GM19351 (cell line): ENCODE measurements at regions not wholly inside any gene's neighbourhood (a gene's known extent, or its start where the extent isn't known, plus 50 kb on each side); places are given as distances from the start of the nearest gene placed in this dataset.

Source experiments
- ATAC-seq: cut with Tn5 transposase; IDR thresholded peaks from one replicate; pipeline ENCODE4 v1.9.1; 2021; ENCODE audit warnings: mild to moderate bottlenecking, moderate library complexity; ENCODE audit not compliant: unreplicated experiment

DNA sequence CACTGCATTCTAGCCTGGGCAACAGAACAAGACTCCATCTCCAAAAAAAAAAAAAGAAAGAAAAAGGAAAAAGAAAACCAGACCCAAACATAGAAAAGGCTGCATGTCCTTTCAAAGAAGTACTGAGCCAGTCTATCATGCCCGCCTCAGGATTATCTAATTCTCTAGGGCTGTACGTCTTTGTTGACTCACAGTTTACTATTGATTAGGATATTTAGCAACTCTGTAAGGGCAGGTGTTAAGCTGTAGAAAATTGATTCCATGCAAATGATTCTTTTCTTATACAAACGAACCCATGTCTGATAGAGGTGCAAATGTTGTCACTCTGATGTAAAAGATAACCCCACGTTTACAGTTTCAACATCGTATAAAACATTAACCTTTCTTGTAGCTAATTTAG, 209.0 kb downstream of the TTLL2 start:
- no peak for ATAC-seq

DNA sequence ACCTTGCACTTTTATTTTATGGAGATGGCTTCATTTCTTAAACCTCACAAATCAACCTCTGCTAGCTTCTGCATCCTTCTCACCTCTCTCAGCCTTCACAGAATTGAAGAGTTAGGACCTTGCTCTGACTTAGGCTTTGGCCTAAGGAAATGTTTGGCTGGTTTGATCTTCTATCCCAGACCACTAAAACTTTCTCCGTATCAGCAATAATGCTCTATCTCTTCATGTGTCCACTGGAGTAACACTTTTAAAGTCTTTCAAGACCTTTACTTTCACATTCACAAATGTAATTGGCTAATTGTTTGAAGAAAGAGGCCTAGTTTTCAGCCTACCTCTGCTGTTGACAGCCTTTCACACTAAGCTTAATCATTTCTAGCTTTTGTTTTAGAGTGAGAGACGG, 212.9 kb downstream of the TTLL2 start:
- no peak for ATAC-seq

DNA sequence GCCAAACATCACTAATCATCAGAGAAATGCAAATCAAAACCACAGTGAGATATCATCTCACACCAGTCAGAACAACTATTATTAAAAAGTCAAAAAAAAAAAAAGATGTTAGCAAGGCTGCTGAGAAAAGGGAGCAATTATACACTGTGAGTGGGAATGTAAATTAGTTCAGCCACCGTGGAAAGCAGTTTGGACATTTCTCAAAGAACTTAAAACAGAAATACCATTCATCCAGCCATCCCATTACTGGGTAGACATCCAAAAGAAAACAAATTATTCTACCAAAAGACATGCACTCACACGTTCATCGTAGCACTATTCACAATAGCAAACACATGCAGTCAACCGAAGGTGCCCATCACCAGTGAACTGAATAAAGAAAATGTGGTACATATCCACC, 213.9 kb downstream of the TTLL2 start:
- ATAC-seq = no peak

DNA sequence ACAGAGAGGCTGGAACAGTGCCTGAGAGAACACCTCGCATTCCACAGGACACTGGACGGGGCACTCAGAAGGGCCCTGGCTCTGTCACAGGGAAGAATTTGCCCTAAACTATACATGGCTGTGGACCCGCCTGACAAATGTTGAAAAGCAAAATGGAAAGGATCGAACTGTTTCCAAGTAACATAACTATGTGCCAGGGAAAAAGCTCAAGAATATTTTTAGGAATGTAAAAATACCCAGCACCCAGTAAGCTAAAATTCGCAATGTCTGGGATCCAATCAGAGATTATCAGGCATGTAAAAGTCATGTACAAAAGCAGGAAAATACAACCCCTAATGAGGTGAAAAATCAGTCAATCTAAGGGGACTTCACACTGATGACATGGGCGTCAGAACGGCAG, 215.9 kb downstream of the TTLL2 start:
- ATAC-seq = no peak

DNA sequence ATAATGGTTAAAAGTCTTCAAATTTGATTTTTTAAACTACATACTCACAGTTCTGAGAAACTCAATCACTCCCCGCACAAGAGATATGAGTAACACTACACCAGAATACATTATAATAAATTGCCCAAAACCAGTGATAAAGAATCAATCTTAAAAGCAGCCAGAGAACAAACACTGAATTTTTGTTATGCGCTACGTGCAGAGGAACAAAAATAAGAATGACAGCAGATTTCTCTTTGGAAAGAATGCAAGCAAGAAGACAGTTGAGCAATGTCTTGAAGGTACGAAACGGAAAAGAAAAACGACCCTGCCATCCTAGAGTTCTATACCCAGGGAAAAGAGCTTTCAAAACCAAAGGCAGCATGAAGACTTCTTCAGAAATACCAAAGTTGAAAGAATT, 216.7 kb downstream of the TTLL2 start:
- no peak for ATAC-seq

DNA sequence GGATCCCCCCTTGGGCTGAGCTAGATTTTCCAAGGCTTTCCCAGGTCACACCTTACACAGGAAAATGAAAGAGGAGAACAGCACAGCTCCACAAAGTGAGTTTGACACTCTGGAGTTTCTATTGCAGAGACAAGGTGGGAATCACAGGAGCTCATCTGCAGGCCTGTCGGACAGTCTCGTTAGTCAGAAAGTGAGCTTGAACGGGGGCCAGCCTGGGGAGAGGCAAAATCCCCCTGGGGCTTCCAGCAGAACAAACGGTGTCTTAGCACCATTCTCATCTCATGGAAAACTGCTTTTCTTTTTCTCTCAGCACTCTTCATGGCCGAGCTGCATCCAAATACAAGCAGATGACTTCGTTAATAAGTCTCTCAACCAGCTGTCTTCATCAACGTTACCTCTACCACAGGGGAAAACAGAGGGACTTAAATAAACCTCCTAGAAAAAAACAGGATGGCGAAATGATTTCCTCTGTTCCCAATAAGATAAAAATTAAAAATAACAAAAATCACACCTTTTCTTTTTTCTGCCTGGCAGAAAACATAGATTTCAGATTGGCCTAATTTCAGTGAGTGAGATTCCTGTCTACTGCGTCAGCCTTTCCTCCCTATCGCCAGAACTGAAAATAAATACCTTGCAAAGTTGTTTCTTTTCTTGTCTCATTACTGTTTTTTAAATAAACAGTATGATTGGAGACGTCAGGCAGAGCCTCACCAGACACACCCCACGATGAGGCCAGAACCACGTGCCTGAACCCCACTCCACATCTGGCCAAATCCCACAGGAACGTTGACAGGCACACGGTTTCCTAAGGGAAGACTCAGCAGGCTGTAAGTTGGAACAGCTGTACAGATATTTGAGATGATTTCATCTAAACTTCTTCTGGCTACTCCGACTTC, 219.0 kb downstream of the TTLL2 start:
- no peak for ATAC-seq

DNA sequence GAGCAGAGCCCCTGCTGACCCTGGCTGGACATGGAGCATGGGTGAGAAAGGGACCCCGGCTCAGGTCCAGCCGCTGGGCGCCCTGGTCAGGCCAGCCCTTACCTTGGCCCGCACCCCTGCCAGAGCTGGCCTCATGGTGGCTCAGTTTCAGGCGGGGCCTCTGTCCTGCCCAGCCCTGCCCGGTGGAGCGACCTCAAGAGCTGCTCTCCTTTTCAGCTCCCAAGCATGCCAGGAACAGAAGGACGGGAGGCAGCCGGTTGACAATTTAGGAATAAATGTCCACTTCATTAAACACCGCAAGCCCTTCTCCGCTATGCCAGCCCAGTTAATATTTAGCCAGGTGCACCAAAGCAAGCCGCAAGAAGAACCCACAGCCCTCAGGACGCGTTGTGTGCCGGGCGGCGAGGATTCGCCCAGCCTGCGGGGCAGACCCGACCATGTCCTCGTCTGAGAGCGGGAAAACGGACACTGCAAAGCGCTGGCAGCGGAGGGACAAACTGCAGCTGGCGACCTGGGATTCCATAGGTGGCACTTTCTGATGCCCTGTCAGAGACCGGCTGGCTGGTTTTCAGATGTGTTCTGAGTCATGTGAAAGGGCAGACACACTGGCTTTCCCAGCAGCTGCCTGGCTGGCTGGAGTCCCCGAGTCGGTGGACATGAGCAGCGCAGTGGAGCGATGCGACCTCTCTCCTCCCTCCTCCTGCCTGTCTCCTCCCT, 221.9 kb downstream of the TTLL2 start:
- ATAC-seq = no peak

DNA sequence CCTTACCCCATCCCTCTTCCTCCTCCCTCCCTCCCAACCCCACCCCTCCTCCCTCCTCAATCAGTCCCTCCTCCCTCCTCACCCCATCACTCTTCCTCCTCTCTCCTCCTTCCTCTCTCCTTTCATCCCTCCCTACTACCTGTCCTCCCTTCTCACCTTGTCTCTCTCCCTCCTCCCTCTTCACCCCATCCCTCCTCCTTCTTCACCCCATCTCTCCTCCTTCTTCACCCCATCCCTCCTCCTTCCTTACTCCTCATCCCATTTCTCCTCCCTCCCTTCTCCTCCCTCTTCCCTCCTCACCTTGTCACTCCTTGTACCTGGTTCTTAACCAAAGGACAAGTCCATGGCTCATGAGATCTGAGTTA, 222.4 kb downstream of the TTLL2 start:
- ATAC-seq = no peak

DNA sequence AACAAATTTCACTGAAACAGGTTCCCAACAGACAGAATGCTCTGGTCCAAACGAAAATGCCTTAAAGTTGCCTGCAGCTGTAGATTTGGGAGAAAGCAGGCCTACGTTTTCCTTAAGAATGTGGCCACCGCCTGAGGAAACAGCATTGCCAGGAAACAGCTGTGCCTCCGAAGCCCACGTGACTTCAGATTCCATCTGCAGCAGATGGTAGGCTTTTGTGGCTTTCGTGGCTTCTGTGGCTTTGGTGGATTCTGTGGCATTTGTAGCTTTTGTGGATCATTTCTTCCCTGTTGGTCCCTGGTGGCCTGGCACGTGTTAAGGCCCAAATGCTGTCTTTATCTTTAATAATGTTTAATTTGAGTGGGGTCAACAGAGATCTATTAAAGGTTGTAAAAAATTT, 222.9 kb downstream of the TTLL2 start:
- no peak for ATAC-seq

DNA sequence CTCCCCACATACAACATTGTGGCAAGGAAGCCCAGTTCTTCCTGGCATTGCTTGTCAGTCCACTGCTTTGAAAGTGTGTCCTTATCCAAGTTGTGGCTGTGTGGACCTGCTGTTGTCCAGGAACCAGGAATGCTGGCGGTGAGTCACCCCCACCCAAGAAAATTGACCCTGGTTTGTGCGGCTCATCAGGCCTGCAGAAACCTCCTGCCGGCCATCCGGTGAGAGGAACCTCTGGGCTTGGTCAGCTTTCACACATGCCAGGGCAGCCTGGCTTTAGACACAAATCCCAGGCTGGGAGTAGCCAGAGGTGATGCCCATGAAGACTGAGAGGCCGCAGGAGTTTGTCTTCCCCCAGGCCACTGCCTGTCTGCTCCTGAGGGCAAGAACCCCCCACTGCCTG, 223.6 kb downstream of the TTLL2 start:
- ATAC-seq = no peak

DNA sequence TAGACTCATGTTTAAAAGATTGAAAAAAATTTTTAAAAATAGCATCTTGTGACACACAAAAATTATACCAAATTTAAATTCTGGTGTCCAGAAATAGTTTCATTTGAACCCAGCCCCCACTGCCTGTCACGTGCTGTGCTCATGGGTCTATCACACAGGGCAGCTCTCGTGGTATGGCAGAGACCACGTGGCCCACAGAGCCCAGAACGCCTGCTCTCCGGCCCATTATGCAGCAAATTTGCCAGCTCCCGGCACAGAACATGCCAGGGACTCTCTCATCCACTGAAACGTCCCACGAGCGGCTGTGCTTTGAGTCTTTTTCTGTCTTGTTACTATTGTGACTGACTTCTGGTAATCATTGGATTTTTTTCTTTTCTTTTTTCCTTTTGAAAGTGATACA, 224.3 kb downstream of the TTLL2 start:
- no peak for ATAC-seq

DNA sequence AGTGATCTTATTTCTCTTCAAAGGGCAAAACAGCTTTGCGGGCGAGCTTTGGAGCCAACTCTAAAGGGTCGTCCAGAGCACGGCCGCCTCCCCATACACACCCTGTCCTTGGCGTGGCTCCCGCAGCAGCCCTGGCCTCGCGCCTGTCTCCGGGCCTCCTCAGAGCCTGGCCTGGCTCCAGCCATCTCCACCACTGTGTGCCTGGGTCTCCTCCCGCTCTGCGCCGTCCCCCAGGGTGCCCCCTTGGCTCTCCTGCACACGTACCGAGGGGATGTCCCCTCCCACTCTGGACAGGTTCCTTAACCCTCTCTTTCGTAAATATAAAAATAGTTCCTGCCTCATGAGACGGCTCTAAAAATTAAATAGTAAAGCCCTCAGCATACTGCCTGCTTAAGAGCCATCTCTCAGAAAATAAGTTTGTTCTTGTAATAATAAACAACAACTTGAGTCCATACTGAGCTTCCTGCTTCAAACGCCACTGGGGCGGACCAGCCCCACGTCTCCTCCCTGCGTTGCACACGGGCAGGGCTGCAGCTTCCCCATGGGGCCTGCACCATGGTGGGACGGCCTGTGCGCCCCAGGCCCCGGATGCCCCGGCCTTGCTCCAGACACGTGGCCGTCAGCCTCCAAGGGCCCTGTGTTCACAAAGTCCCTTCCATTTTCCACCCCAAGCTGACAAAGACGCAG, 226.2 kb downstream of the TTLL2 start:
- ATAC-seq = no peak

DNA sequence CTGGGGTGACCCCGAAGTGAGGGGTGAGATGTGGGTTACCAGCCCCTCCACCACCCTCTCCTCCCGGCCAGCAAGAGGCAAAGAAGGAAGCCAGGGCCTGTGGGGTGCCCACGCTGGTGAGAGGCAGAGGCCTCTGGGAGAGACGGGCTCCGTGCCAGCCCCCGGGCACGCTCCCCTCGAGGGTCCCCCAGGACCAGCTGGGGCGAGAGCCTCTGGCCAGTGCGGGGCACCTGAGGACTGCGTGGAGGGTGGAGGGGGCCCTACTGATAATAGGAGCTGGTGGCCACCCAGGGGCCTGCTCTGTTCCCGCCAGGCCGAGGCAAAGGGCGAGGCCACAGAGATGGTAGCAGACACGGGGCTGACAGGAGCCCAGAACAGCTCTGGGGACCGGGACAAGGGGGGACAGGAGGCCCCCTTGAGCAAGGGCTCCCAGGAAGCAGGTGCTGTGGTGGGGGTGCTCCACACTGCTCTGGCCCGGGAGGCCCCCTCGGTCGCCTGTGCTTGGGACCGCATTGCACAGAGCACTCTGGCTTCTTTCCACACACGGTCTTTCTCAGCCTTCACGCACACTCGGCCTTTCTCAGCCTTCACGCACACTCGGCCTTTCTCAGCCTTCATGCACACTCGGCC, 226.9 kb downstream of the TTLL2 start:
- ATAC-seq = no peak

DNA sequence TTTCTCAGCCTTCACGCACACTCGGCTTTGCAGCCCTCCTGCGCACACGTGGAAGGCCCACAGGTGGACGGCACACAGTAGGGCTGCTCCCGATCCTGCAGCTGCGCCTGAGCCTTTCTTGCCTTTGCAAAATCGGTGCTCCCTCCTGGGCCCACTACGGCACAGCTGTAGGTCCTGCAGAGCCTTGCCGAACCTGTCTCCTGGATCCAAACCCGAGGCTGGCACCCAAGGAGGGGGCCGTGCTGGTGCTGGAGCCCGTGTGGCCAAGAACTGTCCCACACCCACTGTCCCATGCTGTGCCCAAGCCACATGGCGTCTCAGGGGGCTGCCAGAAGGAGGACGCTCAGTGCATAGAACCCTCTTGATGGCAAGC, 227.4 kb downstream of the TTLL2 start:
- ATAC-seq = no peak

DNA sequence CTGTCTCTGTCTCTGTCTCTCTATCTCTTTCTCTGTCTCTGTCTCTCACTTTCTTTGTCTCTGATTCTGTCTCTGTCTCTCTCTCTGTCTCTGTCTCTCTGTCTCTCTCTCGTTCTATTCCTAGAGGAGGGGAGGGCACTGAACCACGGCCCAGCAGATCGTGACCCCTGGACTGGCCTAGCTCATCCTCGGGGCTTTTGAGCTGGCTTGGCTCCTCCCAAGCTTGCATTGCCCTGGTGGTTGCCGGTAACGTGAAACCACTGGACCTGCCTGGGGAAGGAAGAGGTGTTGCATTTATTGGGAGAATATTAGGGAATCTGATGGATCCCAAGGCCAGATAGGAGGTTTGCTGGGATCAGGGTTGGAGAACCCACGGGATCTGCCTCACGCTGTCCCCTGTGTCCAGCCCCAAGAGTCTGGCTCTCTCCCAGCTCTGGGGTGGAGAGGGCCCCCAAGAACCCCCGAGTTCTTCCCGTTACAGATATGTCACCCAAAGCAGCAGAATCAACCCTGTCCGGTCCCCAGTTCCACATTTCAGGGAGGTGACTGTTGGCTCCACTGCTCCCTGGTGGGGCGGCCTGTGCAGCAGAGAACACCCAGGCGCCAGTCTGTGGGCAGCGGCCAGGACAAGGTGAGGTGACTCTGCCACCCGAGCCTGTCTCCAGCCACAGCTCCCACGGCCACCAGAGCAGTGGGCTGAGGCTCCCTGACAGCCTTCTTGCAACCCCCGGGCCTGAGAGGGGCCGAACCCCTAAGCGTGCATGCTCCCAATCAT, 228.3 kb downstream of the TTLL2 start:
- no peak for ATAC-seq

DNA sequence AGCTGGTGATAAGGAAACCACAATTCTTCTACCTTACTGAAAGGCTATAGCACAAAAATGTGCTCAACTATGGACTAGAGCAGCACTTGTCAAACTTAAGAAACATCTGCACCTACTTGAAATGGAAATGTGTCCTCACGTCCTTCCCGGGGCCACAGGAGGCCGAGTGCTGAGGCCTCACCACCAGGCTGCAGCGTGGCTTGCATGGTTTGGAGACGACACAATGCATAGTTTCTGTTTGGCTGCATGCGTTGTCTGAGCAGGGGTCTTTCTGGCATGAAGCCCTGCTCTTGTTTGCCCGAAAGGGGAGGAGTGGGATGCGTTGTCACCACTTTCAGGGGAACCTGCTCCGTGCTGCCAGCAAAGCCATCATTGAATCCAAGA, 228.8 kb downstream of the TTLL2 start:
- ATAC-seq = no peak

DNA sequence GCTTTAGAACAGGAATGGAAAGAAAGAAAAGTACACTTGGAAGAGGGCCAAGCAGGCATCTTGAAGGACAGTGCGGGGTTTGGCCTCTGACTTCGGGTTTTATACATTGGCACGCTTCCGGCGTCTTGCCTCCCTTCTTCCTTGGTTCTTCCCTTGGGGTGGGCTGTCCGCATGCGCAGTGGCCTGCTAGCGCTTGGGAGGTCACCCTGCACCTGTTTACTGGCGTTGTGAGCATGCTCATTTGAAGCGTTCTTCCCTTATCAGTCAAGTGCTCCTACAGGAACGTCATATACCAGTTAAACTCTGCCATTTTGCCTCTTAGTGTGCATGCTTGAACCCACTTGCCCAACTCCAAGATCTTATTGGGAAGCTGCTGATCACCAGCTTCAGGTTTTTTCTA, 230.0 kb downstream of the TTLL2 start:
- ATAC-seq = no peak

DNA sequence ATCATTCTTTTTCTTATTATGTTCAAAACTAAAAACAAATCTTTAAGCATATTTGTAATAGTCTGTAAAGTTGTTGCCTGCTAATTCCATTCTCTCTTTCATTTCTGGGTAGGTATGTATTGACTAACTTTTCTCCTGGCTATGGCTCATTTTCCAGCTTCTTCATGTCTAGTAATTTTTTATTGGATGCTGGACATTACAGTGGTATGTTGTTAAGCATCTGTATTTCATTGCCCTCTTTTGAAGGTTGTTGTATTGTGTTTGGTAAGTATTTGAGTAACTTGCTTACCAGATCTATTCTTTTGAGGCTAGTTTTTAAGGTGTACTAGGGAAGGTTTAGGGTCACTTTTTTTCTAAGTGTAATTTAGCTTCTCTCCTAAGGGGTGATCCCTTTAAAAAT, 230.9 kb downstream of the TTLL2 start:
- ATAC-seq = no peak

DNA sequence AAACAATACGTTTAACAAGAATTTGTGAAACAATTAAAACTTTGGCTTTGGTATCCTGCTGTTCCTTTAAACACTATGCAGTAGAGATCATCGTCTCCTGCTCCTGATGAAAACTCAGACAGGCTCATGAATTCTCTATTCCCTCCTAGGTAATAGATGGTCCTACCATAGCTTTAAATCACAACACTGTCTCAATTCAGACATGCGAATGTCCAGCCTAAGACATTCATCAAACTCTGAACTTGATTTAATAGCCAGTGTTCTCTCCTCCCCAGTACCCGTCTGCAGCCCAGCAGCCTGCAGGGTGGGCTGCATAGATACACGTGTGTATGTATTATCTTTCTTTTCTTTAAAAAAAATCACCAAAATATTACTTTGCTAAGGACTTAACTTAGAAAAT, 232.8 kb downstream of the TTLL2 start:
- ATAC-seq = no peak

DNA sequence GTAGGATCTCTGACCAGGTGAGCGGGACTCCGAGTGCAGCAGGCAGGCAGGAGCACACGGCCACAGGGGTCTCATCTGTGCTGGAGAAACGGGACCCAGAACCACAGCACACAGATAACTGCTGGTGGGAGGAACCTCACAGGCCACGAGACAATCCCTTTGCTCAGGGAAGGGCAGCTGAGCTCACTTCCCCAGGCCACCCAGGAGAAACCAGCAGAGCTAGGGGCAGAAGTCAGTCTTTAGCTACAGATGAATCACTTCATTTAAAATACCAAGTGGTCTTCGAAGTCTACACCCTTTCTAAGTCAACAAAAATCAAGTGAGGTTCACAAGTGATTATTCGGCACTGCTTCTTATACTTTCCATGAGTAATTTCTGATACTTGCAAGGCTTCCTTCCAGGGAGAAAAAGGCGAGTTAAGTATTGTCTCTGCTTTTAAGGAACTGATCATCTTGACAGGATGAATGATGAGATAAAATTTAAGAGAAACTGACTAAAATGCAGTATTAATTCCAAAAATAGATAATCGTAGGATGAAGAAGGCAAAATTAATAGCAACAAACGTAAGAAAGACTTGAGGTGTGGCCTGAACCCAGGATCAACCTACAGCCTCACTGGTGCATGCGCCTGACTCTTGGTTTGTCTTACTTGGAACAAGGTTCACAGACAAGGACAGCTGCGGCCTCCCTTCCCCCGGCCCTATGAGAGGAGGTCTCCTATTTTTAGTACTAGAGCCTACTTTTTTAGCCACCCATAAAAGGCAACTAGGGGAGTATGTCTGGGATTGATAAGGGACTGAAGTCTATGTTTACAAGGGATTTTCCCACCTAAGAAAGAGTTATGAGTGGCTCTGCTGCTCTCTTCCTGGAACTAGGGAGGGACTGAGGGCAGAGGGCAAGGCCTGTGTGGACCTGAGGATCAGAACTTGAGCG, 233.6 kb downstream of the TTLL2 start:
- ATAC-seq = no peak
